ENCODE measurements at regions not wholly inside any gene's neighbourhood (a gene's known extent, or its start where the extent isn't known, plus 50 kb on each side); places are given as distances from the start of the nearest gene placed in this dataset.

- TF ChIP-seq CTCF (IDR thresholded peaks at IDR 0.05), result no peak
- TF ChIP-seq POLR2A (IDR thresholded peaks at IDR 0.05), result no peak
Measured at GRCh38 chr4:19259920-19260319, 991.8 kb upstream of the SLIT2 start.

Measured in testis (tissue), 2 donors.